CD4-positive, alpha-beta T cell treated with Interleukin-10 for 1 hour (primary cell): ENCODE measurements at regions not wholly inside any gene's neighbourhood (a gene's known extent, or its start where the extent isn't known, plus 50 kb on each side); places are given as distances from the start of the nearest gene placed in this dataset.

Source experiments
- DNase-seq: peaks from one replicate; pipeline ENCODE4 v3.0.0-alpha.2; 2020

DNA sequence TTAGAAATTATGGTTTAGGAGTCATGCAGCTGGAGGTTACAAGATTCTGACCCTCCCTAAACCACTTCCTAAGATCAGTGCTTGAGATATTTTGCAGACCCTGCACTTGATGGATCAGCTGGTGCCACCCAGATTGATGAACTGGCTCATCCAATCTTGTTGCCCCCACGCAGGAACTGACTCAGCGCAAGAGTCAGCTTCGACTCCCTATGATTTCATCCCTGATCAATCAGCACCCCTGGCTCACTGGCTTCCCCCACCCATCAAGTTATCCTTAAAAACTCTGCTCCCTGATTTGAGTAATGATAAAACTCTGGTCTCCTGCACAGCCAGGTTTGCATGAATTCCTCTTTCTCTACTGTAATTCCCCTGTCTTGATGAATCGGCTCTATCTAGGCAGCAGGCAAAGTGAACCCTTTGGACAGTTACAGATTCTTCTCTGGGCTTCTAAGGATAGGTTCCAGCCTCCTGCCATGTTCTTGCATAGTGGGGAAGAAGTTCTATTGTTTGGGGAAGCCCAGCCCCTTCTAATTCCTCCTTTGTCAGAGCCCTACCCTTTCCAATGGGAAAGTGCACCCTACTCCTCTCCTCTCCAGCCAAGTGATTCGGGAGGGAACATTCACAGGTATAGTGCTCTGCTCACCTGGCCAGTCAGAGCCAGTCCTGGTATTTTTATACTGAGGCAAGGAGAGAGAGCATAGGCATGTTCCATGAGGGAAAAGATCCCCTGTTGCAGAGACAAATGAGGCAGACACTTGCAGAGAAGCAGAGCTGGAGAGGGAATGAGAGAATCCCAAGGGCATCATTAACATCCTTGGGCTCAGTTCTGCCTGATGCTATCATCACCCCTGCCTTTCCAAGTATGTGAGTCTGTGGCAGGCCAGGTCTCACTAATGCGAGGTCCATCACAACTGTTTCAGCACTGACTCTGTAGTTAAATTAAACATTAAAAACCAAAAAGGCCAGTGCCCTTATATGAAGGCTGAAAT, 224.4 kb upstream of the GALNT17 start:
- DNase-seq = no peak

GRCh38 chr7:70913924-70914323, 218.0 kb upstream of the GALNT17 start:
- no peak for DNase-seq

DNA sequence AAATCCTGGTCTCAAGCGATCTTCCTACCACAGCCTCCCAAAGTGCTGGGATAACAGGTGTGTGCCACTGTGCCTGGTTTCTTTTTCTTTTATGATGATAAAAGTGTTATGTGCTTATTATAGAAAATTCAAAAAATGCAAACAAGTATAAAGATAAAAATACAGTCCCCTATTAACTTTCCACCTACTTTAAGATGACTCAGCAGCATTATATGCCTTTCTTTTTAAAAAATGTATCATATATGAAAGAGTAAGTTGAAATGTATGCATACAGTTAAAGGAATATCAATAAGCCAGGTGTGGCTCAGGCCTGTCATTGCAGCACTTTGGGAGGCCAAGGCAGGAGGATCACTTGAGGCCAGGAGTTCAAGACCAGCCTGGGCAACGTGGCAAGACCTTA, 216.9 kb upstream of the GALNT17 start:
- no peak for DNase-seq

GRCh38 chr7:70919481-70920073, 212.4 kb upstream of the GALNT17 start:
- DNase-seq = no peak

GRCh38 chr7:70920876-70921275, 211.1 kb upstream of the GALNT17 start:
- no peak for DNase-seq

DNA sequence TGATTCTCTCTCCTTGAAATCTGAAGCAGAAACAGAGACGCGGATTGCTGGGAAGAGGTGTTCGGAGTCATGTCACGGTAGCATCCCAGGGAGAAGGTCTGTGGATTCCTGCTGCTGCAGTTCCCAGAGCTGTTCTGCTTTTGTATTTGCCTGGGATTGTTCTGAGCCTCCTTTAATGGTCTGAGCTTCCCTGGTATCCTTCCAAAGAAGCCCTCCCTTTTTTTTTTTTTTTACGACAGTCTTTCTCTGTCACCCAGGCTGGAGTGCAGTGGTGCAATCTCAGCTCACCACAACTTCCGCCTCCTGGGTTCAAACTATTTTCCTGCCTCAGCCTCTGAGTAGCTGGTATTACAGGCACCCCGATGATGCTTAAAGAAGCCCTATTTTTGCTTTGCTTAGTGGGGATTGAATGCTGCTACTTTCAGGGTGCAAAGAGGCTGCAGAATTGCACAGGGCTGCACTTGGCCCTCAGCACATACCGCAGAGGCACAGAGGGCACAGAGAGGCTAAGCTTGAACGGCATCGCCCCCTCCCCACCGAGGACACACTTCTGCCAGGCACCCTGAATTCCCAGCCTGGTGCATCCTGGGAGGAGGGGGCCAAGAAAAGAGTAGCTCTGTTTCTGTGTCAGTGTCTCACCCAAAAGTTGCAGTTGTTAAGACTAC, 208.6 kb upstream of the GALNT17 start:
- no peak for DNase-seq

- no peak for DNase-seq
These were observed 206.4 kb upstream of the GALNT17 start for GRCh38 chr7:70925411-70926115.

DNA sequence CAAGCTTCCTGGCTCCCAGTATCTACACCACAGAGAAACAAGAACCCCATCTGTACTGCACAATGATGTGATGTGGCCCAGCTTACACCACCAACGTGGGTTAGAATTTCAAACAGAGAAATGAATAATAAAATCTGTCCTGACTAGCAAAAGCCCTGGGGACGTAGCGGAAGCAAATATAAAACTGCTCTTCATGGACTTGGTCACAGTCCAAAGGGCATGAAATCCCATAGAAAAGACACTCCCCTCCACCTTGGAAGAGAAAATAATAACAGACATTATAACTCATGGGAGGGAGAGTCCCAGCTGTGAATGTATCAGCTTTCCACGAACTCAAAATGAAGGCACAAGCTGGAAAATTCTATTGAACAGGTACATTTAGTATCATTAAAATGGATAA, 205.3 kb upstream of the GALNT17 start:
- no peak for DNase-seq

GRCh38 chr7:70935311-70935710, 196.6 kb upstream of the GALNT17 start:
- no peak for DNase-seq

DNA sequence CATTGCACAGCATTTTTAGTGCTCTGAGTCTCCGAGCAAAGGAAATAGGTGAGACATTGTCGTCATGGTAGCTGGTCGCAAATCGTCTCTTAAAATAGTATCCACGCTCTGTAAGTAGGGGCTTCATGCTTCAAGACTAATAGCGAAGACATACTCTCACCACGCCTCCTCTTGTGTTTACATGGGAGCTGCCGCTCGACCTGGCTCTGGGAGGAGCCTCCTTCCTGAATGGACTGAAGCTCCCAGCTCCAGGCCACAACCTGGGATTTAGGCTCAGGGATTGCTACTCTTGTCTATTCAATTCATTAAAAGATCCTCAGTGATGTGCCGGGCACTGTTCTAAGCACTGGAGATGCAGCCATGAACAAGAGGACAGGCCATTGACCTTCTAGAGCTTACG, 196.1 kb upstream of the GALNT17 start:
- no peak for DNase-seq

- DNase-seq = no peak
These were observed 194.5 kb upstream of the GALNT17 start for GRCh38 chr7:70937424-70937823.

GRCh38 chr7:70940597-70940996, 191.3 kb upstream of the GALNT17 start:
- DNase-seq = no peak

GRCh38 chr7:70942791-70943190, 189.2 kb upstream of the GALNT17 start:
- no peak for DNase-seq

GRCh38 chr7:70944516-70944915, 187.4 kb upstream of the GALNT17 start:
- no peak for DNase-seq

GRCh38 chr7:70947181-70947580, 184.8 kb upstream of the GALNT17 start:
- no peak for DNase-seq

DNA sequence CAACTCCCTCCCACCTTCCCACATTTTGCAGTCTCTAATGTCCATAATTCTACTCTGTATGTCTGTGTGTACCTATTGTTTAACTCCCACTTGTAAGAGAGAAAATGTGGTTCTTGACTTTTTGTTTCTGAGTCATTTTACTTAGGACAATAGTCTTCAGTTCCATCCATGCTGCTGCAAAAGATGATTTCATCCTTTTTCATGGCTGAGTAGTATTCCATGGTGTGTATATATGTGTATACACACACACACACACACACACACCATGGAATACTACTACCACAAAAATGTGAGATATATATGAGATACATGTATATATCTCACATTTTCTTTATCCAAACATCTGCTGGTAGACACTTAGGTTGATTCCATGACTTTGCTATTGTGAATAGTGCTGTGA, 182.1 kb upstream of the GALNT17 start:
- DNase-seq = no peak

- DNase-seq = no peak
These were observed 180.5 kb upstream of the GALNT17 start for GRCh38 chr7:70951271-70951962.

- no peak for DNase-seq
These were observed 179.6 kb upstream of the GALNT17 start for GRCh38 chr7:70952311-70952710.

- DNase-seq = no peak
These were observed 178.6 kb upstream of the GALNT17 start for GRCh38 chr7:70953331-70953741.

DNA sequence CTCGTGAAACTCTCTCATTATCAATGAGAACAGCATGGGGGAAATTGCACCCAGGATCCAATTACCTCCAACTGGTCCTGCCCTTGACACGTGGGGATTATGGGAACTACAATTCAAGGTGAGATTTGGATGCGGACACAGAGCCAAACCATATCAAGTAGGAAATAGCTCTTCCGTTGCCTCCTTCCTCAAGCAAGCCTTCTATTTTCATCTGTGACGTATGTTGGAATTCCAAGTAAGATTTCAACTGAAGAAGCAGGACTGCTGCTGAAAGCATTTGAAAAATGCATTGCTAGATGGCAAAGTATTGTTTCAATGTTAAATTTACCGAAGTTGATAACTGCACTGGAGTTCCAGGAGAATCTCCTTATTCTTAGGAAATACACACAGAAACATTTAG, 178.1 kb upstream of the GALNT17 start:
- DNase-seq = no peak

- DNase-seq = no peak
These were observed 159.3 kb upstream of the GALNT17 start for GRCh38 chr7:70972693-70973092.

GRCh38 chr7:70975754-70976153, 156.2 kb upstream of the GALNT17 start:
- no peak for DNase-seq

DNA sequence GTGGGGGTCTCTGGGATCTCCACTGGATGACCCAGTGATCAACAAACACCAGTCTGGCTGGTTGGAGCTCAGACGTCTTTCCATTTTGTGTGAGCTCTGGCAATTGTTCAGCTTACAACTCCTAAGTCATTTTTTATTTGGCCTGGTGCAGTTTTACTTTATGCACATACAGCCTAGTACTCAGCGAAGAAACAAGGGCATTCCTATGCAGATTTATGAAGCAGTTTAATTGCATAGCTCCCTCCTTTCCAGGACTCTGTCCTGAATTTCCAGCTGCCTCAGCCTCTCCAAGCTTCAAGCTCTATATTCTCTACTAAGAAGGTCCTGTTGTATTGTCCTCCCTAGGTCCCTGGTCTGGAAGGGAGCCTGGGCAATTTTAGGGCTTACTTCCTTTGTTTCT, 145.6 kb upstream of the GALNT17 start:
- no peak for DNase-seq
